Fibroblast of lung (primary cell): ENCODE measurements at regions not wholly inside any gene's neighbourhood (a gene's known extent, or its start where the extent isn't known, plus 50 kb on each side); places are given as distances from the start of the nearest gene placed in this dataset.
"Not testable (repeated sequence)": the region's sequence is repeated elsewhere in the genome, so short reads cannot be mapped to it uniquely, and the experiment has no call there.

Source experiments
- DNase-seq, 2 donors: peaks; one replicate each; pipeline versions ENCODE4 v3.0.0 to v3.0.0-alpha.2; 2010; ENCODE audit warnings: low read depth in 2 of 2
- H2AFZ ChIP-seq: 2 replicates; pipeline ENCODE4 v1.5.1; 2012; ENCODE audit warnings: low read length, control low read depth, inconsistent platforms
- H3K27ac ChIP-seq: 2 replicates; pipeline ENCODE4 v1.5.1; 2011; ENCODE audit warnings: low read length, control low read depth; ENCODE audit not compliant: insufficient read depth
- H3K27me3 ChIP-seq: 2 replicates; pipeline ENCODE4 v1.5.1; 2011; ENCODE audit warnings: mild to moderate bottlenecking, low read length; ENCODE audit not compliant: control insufficient read depth, insufficient read depth
- H3K36me3 ChIP-seq: 2 replicates; pipeline ENCODE4 v1.5.1; 2011; ENCODE audit warnings: low read length; ENCODE audit not compliant: control insufficient read depth, insufficient read depth
- H3K4me1 ChIP-seq: 2 replicates; pipeline ENCODE4 v1.5.1; 2011; ENCODE audit warnings: low read length; ENCODE audit not compliant: control insufficient read depth, insufficient read depth; ENCODE audit errors: extremely low read depth
- H3K4me2 ChIP-seq: 2 replicates; pipeline ENCODE4 v1.5.1; 2011; ENCODE audit warnings: low read length, control low read depth; ENCODE audit not compliant: insufficient read depth; ENCODE audit errors: extremely low read depth
- H3K4me3 ChIP-seq, 4 experiments: fragments of 200-600 bp in 1 of 4; sonication (generic) in 1 of 4; replicated peaks in 1 of 4; 2 replicates each; pipeline ENCODE4 v1.5.1; 2011 to 2016; ENCODE audit warnings: low read length in 4 of 4, low read depth in 3 of 4, mild to moderate bottlenecking in 3 of 4, control low read depth in 2 of 4, inconsistent platforms in 1 of 4, mixed read lengths in 1 of 4; ENCODE audit not compliant: insufficient read depth in 1 of 4; ENCODE audit errors: control extremely low read depth in 1 of 4
- H3K79me2 ChIP-seq: 2 replicates; pipeline ENCODE4 v1.5.1; 2012; ENCODE audit warnings: mild to moderate bottlenecking, low read length, inconsistent platforms; ENCODE audit not compliant: control insufficient read depth, insufficient read depth
- H3K9ac ChIP-seq: 2 replicates; pipeline ENCODE4 v1.5.1; 2011; ENCODE audit warnings: mild to moderate bottlenecking, low read length, control low read depth; ENCODE audit not compliant: insufficient read depth
- H3K9me3 ChIP-seq: 2 replicates; pipeline ENCODE4 v1.5.1; 2012; ENCODE audit warnings: low read depth, low read length; ENCODE audit not compliant: control insufficient read depth, insufficient read depth
- H4K20me1 ChIP-seq: 2 replicates; pipeline ENCODE4 v1.5.1; 2011; ENCODE audit warnings: low read length; ENCODE audit not compliant: control insufficient read depth, insufficient read depth; ENCODE audit errors: extremely low read depth
- CTCF ChIP-seq, 2 donors: IDR thresholded peaks in 1 of 2; conservative IDR thresholded peaks in 1 of 2; 1 replicate in 1 of 2; 2 replicates in 1 of 2; pipeline ENCODE4 v1.5.1; 2011 to 2012; ENCODE audit warnings: low read length in 2 of 2, control low read depth in 1 of 2, inconsistent platforms in 1 of 2, low read depth in 1 of 2, mild to moderate bottlenecking in 1 of 2
- EZH2 ChIP-seq: IDR thresholded peaks from 2 replicates; pipeline ENCODE4 v1.5.1; 2012; ENCODE audit warnings: low read length, control low read depth, mild to moderate bottlenecking; ENCODE audit errors: missing control alignments

GRCh38 chr2:53490659-53491058 is 276.9 kb upstream of the CHAC2 start:
- H3K4me1 ChIP-seq = no peaks in the 10 kb centered on the region
- no peak overlapping the region for H3K9ac ChIP-seq
- H2AFZ ChIP-seq = no peak overlapping the region
- H3K4me2 ChIP-seq = no peak overlapping the region
- H4K20me1 ChIP-seq = no peaks in the 10 kb centered on the region
- no peaks in the 10 kb centered on the region for H3K27me3 ChIP-seq
- no peak for TF ChIP-seq CTCF (conservative IDR thresholded peaks at IDR 0.05 in 1 of 2, IDR thresholded peaks at IDR 0.05 in 1 of 2; ENCODE audit: low read depth in 1 of 2, low read length in 2 of 2)
- no peak for TF ChIP-seq EZH2
- H3K9me3 ChIP-seq = no peaks in the 10 kb centered on the region
- H3K79me2 ChIP-seq = no peaks in the 10 kb centered on the region
- H3K36me3 ChIP-seq = no peaks in the 10 kb centered on the region
- no peak overlapping the region for H3K4me3 ChIP-seq
- no peak overlapping the region for H3K27ac ChIP-seq
- DNase-seq = peak in 1 of 2 donors; percentile 86

- not testable (repeated sequence) for H3K27ac ChIP-seq, H2AFZ ChIP-seq, H3K9ac ChIP-seq, H3K9me3 ChIP-seq, H3K4me3 ChIP-seq, DNase-seq, H3K27me3 ChIP-seq, H4K20me1 ChIP-seq, H3K4me1 ChIP-seq, H3K79me2 ChIP-seq, H3K4me2 ChIP-seq, H3K36me3 ChIP-seq
These were observed 281.3 kb upstream of the CHAC2 start for GRCh38 chr2:53486185-53486899.

- Histone ChIP-seq H2AFZ (no peak overlapping the region), H4K20me1 (no peaks in the 10 kb centered on the region)
- DNase-seq = no peak
These were observed 282.4 kb upstream of the CHAC2 start for GRCh38 chr2:53485021-53485728.

More at GRCh38 chr2:53485021-53485728, 282.4 kb upstream of the CHAC2 start:
- Histone ChIP-seq H3K9ac (no peak overlapping the region), H3K4me2 (no peak overlapping the region), H3K36me3 (no peaks in the 10 kb centered on the region), H3K4me1 (no peaks in the 10 kb centered on the region), H3K9me3 (no peaks in the 10 kb centered on the region), H3K79me2 (no peaks in the 10 kb centered on the region), H3K27ac (no peak overlapping the region), H3K27me3 (no peaks in the 10 kb centered on the region), H3K4me3 (no peak overlapping the region)
- no peak for TF ChIP-seq EZH2
- TF ChIP-seq CTCF (conservative IDR thresholded peaks at IDR 0.05 in 1 of 2, IDR thresholded peaks at IDR 0.05 in 1 of 2; ENCODE audit: low read depth in 1 of 2, low read length in 2 of 2) = no peak
